K562 (cell line): ENCODE measurements at regions not wholly inside any gene's neighbourhood (a gene's known extent, or its start where the extent isn't known, plus 50 kb on each side); places are given as distances from the start of the nearest gene placed in this dataset.
A peak's percentile ranks its signal among the peaks of the same experiment; 100 is the strongest.

ENCODE experiments used
- ADNP ChIP-seq: fragments of 200-800 bp; sonication (Bioruptor generic); IDR thresholded peaks from 2 replicates; pipeline ENCODE4 v1.6.1; 2016; ENCODE audit warnings: missing genetic modification characterization, missing compliant biosample characterization
- CBX5 ChIP-seq: IDR thresholded peaks from 2 replicates; pipeline ENCODE4 v1.6.1; 2014; ENCODE audit warnings: low read depth, borderline replicate concordance
- CREB5 ChIP-seq: fragments of 250-450 bp; sonication (Bioruptor Pico); IDR thresholded peaks from 2 replicates; pipeline ENCODE4 v1.5.0; 2020; ENCODE audit warnings: mild to moderate bottlenecking
- E4F1 ChIP-seq: fragments of 250-450 bp; sonication (Bioruptor Pico); IDR thresholded peaks from 2 replicates; pipeline ENCODE4 v1.5.0; 2021; ENCODE audit warnings: mild to moderate bottlenecking, borderline replicate concordance
- FOXO4 ChIP-seq: fragments of 450-650 bp; formaldehyde crosslinking; IDR thresholded peaks from 2 replicates; pipeline ENCODE4 v1.4.0; 2020; ENCODE audit warnings: mild to moderate bottlenecking, moderate library complexity
- MTA3 ChIP-seq: fragments of 450-650 bp; formaldehyde crosslinking; IDR thresholded peaks from 2 replicates; pipeline ENCODE4 v1.6.1; 2017; ENCODE audit warnings: mild to moderate bottlenecking, borderline replicate concordance
- NCOA1 ChIP-seq: fragments of 450-650 bp; IDR thresholded peaks from 2 replicates; pipeline ENCODE4 v1.6.1; 2016; ENCODE audit warnings: low read depth
- NFIC ChIP-seq: fragments of 450-650 bp; IDR thresholded peaks from 2 replicates; pipeline ENCODE4 v1.6.1; 2017; ENCODE audit warnings: mild to moderate bottlenecking, inconsistent platforms
- NR4A1 ChIP-seq, 2 experiments: fragments of 250-450 bp in 1 of 2; fragments of 450-650 bp in 1 of 2; sonication (Bioruptor Pico) in 1 of 2; IDR thresholded peaks; 2 replicates each; pipeline versions ENCODE4 v1.4.0 to v1.6.1; 2016 to 2020; ENCODE audit warnings: mild to moderate bottlenecking in 2 of 2, missing compliant biosample characterization in 1 of 2, missing genetic modification characterization in 1 of 2, moderate library complexity in 1 of 2
- PRPF4 ChIP-seq: fragments of 200-400 bp; formaldehyde crosslinking; IDR thresholded peaks from one replicate; pipeline ENCODE4 v1.6.1; 2017; ENCODE audit warnings: low read length, low read depth, mild to moderate bottlenecking; ENCODE audit not compliant: insufficient read depth, poor library complexity, severe bottlenecking
- SNAPC5 ChIP-seq: fragments of 250-450 bp; sonication (Bioruptor Pico); IDR thresholded peaks from 2 replicates; pipeline ENCODE4 v1.8.0; 2021; ENCODE audit warnings: moderate library complexity, mild to moderate bottlenecking, inconsistent platforms
- SPI1 ChIP-seq: IDR thresholded peaks from 2 replicates; pipeline ENCODE4 v1.6.1; 2011; ENCODE audit warnings: low read depth, low read length, control low read depth, borderline replicate concordance
- ZBTB26 ChIP-seq: fragments of 450-650 bp; formaldehyde crosslinking; IDR thresholded peaks from 2 replicates; pipeline ENCODE4 v1.4.0; 2022; ENCODE audit warnings: missing genetic modification characterization
- ZBTB49 ChIP-seq: sonication (generic); formaldehyde crosslinking; IDR thresholded peaks from 2 replicates; pipeline ENCODE4 v1.8.0; 2022; ENCODE audit warnings: missing genetic modification reagents, mild to moderate bottlenecking, borderline replicate concordance
- ZBTB7A ChIP-seq: IDR thresholded peaks from 2 replicates; pipeline ENCODE4 v1.6.1; 2011; ENCODE audit warnings: low read depth, mild to moderate bottlenecking, low read length, moderate library complexity, borderline replicate concordance; ENCODE audit not compliant: control insufficient read depth
- ZKSCAN1 ChIP-seq: fragments of 150-350 bp; IDR thresholded peaks from 2 replicates; pipeline ENCODE4 v1.6.1; 2016; ENCODE audit warnings: low read depth, low read length
- ZNF3 ChIP-seq: fragments of 250-450 bp; sonication (Bioruptor Pico); IDR thresholded peaks from 2 replicates; pipeline ENCODE4 v1.5.0; 2021; ENCODE audit warnings: mild to moderate bottlenecking, moderate library complexity
- ZNF444 ChIP-seq: fragments of 250-450 bp; sonication (Bioruptor Pico); IDR thresholded peaks from 2 replicates; pipeline ENCODE4 v1.4.0; 2020; ENCODE audit warnings: mild to moderate bottlenecking, moderate library complexity
- ZNF717 ChIP-seq: fragments of 250-450 bp; sonication (Bioruptor Pico); IDR thresholded peaks from 2 replicates; pipeline ENCODE4 v1.5.0; 2021

- no peak for TF ChIP-seq E4F1
- 0 out of 2 replicates have a peak, but pooled peaks have one; percentile 31 for TF ChIP-seq NCOA1
- no peak for TF ChIP-seq SNAPC5 (CRISPR knock-in tag)
- TF ChIP-seq NR4A1 (CRISPR knock-in tag; IDR thresholded peaks at IDR 0.05): no peak
- TF ChIP-seq NR4A1 (tag; IDR thresholded peaks at IDR 0.05): no peak
- TF ChIP-seq MTA3: no peak
- no peak for TF ChIP-seq ZKSCAN1
- no peak for TF ChIP-seq ZBTB49 (CRISPR knock-in tag)
- TF ChIP-seq SPI1: no peak
- TF ChIP-seq NFIC: peak; percentile 62
- no peak for TF ChIP-seq ADNP (tag)
- TF ChIP-seq PRPF4: no peak
- TF ChIP-seq CBX5: no peak
- TF ChIP-seq ZBTB7A: no peak
- no peak for TF ChIP-seq ZNF717 (CRISPR knock-in tag)
- TF ChIP-seq ZNF3 (CRISPR knock-in tag): no peak
- TF ChIP-seq FOXO4 (CRISPR knock-in tag): no peak
- TF ChIP-seq ZNF444 (CRISPR knock-in tag): no peak
- TF ChIP-seq CREB5 (CRISPR knock-in tag): no peak
- TF ChIP-seq ZBTB26: no peak
Measured at GRCh38 chrX:120021927-120022326, 55.6 kb downstream of the RHOXF2B start (continued).
